Activated CD4-positive, alpha-beta T cell treated with anti-CD3 and anti-CD28 coated beads, Interleukin-2, Interleukin-6, amounts not matched to agents 100 ng/mL and 50 ng/mL, durations not matched to agents 16 hours and 8 hours (primary cell): ENCODE measurements at regions not wholly inside any gene's neighbourhood (a gene's known extent, or its start where the extent isn't known, plus 50 kb on each side); places are given as distances from the start of the nearest gene placed in this dataset.
"Not testable (repeated sequence)": the region's sequence is repeated elsewhere in the genome, so short reads cannot be mapped to it uniquely, and the experiment has no call there.

ENCODE experiments used
- DNase-seq: peaks from one replicate; pipeline ENCODE4 v3.0.0-alpha.2; 2020

DNA sequence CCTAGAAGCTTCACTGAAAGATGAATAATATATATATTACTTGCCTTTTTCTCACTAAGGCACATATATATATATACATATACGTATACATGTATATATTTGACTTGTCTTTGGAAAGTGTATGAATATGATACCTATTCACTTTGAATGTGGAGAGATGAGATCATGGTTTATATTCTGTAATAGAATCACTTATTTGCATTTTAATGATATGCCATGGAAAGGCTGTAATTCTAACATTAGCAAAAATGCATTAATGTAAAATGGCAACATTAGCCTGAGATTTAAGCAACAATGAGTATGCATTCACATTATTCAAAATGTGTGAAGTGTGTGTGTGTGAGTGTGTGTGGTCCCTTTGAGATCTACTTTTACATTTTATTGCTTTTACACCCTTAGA, 54.5 kb upstream of the PRKD1 start:
- no peak for DNase-seq

GRCh38 chr14:29982993-29983392, 55.3 kb upstream of the PRKD1 start:
- DNase-seq, result no peak

- DNase-seq, result not testable (repeated sequence)
These were observed 62.8 kb upstream of the PRKD1 start for GRCh38 chr14:29990344-29990857.

DNA sequence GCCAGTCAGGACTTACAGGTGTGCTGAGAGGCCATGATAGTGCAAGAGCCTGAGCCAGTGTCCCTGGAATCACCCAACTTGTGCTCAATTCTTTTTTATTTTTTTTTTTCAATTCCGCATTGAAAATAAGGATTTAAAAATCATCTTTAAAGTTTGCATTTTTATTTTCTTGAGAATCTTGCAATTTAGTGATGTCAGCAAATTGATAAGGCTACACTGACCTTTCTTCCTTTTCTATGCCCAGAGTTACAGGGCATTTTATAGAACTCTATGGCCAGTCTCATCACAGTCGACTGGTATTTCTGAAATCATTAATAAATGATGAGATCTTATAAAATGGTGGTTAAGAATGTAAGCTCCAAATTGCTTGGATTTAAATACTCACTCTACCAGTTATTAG, 63.3 kb upstream of the PRKD1 start:
- DNase-seq, result no peak

GRCh38 chr14:29993143-29993542, 65.5 kb upstream of the PRKD1 start:
- DNase-seq, result no peak

- DNase-seq, result no peak
These were observed 71.4 kb upstream of the PRKD1 start for GRCh38 chr14:29999013-29999539.

GRCh38 chr14:30002859-30003258, 75.2 kb upstream of the PRKD1 start:
- DNase-seq, result no peak

GRCh38 chr14:30005114-30005808, 77.6 kb upstream of the PRKD1 start:
- no peak for DNase-seq

- no peak for DNase-seq
These were observed 79.0 kb upstream of the PRKD1 start for GRCh38 chr14:30006695-30007094.

DNA sequence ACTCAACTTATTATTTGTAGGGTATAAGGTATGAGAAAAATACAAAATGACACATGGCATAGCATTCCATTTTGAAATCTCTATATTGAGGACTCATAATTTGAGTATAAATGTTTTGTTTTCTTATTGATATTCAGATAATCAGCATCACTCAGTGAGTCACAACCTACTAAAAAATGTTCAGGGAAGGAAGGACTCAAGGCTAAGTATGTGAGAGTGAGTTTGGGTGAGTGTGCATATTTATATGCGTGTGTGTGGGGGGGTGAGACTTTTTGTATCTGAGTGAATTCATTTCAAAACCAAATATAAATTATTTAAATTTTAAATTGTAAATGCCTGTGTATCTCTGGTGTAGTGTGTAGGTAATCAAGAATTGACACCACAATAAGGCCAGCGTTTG, 87.8 kb upstream of the PRKD1 start:
- no peak for DNase-seq

DNA sequence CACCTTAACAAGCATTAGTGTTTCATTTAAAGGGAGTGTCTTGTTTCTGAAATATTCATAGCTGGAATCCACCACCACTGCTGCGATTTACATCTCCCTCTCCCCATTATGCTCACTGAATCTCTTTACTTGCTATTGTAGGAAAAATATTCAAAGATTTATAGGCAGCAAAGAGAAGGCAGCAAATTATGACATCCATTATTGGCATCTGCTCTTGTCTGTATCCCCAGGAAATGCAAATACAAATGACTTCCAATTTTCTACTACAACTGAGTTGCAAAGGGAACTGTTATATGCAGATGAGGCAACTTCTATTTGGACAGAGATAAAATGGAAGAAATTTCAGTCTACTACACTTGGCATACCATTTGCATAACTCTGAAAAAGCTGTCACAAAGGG, 88.4 kb upstream of the PRKD1 start:
- DNase-seq, result no peak

DNA sequence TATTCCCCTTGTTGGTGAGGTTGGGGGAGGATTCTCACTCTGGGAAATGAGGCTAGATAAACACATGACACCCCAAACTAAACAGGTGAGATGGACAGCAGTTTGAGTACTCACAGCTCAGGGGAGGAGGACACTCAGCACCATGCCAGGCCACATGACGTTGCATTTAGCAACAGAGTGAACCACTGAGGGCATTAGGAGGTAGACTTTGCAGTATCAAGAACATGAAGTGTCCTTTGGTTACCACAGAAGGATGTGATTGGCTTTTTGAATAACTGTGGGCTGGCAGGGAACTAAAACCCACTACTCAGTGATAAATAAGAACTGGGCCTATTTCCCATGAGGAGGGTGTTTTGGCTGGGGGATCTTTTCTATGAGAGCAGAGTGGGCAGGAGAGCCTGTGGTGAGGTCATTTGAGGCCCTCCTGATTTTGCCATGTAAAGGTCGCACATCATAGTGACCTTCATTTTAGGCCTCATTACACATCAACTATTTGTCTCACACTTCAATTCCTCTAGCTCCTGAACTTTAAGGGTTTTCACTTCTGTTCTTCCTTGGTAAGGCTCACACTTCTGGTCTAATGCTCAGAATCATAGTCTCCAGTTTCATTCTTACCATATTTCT, 89.8 kb upstream of the PRKD1 start:
- no peak for DNase-seq

- DNase-seq, result no peak
These were observed 92.6 kb upstream of the PRKD1 start for GRCh38 chr14:30020271-30020670.

GRCh38 chr14:30020687-30021086, 93.0 kb upstream of the PRKD1 start:
- DNase-seq, result no peak

- not testable (repeated sequence) for DNase-seq
These were observed 95.7 kb upstream of the PRKD1 start for GRCh38 chr14:30023350-30023749.

DNA sequence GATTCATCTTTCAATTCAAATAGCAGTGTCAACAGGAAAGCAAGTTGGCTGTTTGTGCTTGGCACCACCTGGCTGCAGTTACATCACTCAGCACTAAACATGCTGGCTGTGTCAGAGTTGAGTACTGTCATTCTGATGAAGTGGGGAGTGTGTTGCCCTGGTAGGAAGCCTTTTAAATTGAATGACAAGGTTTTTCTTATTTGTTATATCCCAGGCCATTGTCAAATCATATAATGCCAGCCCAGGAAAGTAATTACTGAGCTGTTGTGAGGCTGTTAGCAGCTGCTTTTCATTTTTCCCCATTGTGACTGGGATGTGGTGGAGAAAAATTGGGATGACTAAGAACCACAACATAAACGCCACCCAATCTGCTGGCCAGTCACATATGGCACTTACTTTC, 106.5 kb upstream of the PRKD1 start:
- DNase-seq, result no peak

GRCh38 chr14:30035361-30035760, 107.7 kb upstream of the PRKD1 start:
- DNase-seq, result no peak

GRCh38 chr14:30045720-30046119, 118.1 kb upstream of the PRKD1 start:
- DNase-seq, result no peak

DNA sequence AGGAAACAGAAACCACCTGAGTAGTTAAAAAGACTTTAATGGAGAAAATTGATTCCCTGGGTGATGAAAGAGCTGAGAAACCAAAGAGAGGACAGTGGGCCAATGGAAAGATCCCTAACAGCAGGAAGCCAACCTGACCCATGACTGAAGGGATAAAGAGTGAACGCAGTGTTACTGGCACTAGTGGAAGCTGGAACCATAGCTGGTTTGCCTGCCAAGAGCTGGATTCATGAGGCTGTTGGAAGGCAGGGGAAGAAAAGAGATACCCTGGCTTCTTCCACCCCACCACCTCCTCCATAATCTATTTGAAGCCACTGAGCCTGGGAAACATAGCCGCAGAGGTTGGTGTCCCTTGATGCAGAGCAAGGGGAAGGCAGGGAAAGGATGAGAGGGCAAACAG, 125.5 kb upstream of the PRKD1 start:
- DNase-seq, result no peak

- no peak for DNase-seq
These were observed 126.6 kb upstream of the PRKD1 start for GRCh38 chr14:30054201-30054600.

DNA sequence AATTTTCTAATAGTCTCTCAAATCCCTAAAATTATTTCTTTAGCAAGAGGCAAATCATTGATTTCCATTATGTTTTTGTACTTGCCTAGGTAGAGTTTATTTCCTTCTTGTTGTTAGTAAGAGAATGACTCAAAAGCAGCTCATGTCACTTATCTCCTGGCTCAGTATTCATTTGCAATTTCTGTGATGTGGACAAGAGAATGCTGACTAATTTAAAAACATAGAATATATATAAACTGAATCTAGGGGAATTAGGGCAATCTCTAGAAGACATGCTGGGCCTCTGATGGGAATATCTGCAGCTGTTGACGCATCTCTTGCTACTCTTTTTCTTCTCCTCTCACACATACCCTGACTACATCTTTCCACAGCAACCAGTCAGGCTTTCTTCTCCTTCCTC, 130.8 kb upstream of the PRKD1 start:
- no peak for DNase-seq

DNA sequence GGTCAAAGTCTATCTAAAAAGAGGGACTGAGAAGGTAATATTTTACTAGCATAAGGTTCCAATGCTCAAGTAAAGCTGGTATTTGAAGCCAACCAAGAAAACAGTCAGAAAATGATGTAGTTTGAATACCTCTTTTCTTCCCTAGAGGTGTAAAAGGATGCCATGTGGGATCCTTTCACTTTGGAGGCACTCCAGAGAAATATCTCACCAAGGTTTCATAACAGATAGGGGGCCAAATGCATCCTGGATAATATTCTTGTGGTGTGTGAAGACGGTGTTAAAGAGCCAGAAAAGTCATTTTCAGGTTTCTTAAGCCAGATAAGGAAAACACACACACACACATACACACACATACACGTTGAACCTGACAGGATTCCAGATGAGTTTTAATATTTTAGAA, 136.1 kb upstream of the PRKD1 start:
- DNase-seq, result no peak

- no peak for DNase-seq
These were observed 136.8 kb upstream of the PRKD1 start for GRCh38 chr14:30064454-30064853.

GRCh38 chr14:30069536-30069935, 141.9 kb upstream of the PRKD1 start:
- DNase-seq, result no peak

DNA sequence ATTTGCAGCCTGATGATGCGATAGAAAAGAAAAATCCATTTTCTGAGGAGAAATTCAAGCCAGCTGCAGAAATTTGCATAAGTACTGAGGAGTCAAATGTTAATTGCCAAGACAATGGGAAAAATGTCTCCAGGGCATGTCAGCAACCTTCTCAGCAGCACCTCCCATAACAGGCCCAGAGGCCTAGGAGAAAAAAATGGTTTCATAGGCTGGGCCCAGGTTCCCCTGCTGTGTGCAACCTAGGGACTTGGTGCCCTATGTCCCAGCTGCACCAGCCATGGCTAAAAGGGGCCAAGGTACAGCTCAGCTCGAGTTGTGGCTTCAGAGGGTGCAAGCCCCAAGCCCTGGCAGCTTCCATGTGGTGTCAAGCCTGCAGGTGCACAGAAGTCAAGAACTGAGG, 144.8 kb upstream of the PRKD1 start:
- not testable (repeated sequence) for DNase-seq
